Stimulated activated CD8-positive, alpha-beta memory T cell treated with anti-CD3 and anti-CD28 coated beads, Interleukin-12 subunit alpha, Interleukin-12 subunit beta, amount 100 ng/mL, for 1 hour (primary cell): ENCODE measurements at regions not wholly inside any gene's neighbourhood (a gene's known extent, or its start where the extent isn't known, plus 50 kb on each side); places are given as distances from the start of the nearest gene placed in this dataset.

Source experiments
- DNase-seq: peaks from one replicate; pipeline ENCODE4 v3.0.0-alpha.2; 2020; ENCODE audit warnings: low read depth

GRCh38 chr15:70555713-70556112 lies 207.6 kb downstream of the UACA start:
- DNase-seq, result no peak

GRCh38 chr15:70547846-70548487 lies 215.4 kb downstream of the UACA start:
- DNase-seq, result no peak

- DNase-seq, result no peak
Measured at GRCh38 chr15:70545526-70545925, 217.8 kb downstream of the UACA start.

GRCh38 chr15:70541511-70541910 lies 221.8 kb downstream of the UACA start:
- DNase-seq, result no peak

- no peak for DNase-seq
Measured at GRCh38 chr15:70539912-70540530, 223.3 kb downstream of the UACA start.

- DNase-seq, result no peak
Measured at GRCh38 chr15:70539409-70539808, 223.9 kb downstream of the UACA start.

- no peak for DNase-seq
Measured at GRCh38 chr15:70538278-70538677, 225.1 kb downstream of the UACA start.

GRCh38 chr15:70535955-70536338 lies 227.4 kb downstream of the UACA start:
- no peak for DNase-seq

- DNase-seq, result no peak
Measured at GRCh38 chr15:70535071-70535954, 228.0 kb downstream of the UACA start.

GRCh38 chr15:70533931-70534742 lies 229.2 kb downstream of the UACA start:
- no peak for DNase-seq

- no peak for DNase-seq
Measured at GRCh38 chr15:70532531-70533186, 230.7 kb downstream of the UACA start.

- DNase-seq, result no peak
Measured at GRCh38 chr15:70531576-70531975, 231.8 kb downstream of the UACA start.

GRCh38 chr15:70530906-70531305 lies 232.5 kb downstream of the UACA start:
- no peak for DNase-seq

GRCh38 chr15:70530503-70530902 lies 232.9 kb downstream of the UACA start:
- no peak for DNase-seq

- no peak for DNase-seq
Measured at GRCh38 chr15:70530017-70530499, 233.3 kb downstream of the UACA start.

GRCh38 chr15:70528816-70529215 lies 234.5 kb downstream of the UACA start:
- no peak for DNase-seq

GRCh38 chr15:70528270-70528706 lies 235.1 kb downstream of the UACA start:
- peak; percentile 25 for DNase-seq

GRCh38 chr15:70526974-70527325 lies 236.4 kb downstream of the UACA start:
- no peak for DNase-seq

- no peak for DNase-seq
Measured at GRCh38 chr15:70526221-70526973, 237.0 kb downstream of the UACA start.

GRCh38 chr15:70525551-70525950 lies 237.8 kb downstream of the UACA start:
- no peak for DNase-seq

GRCh38 chr15:70524470-70524869 lies 238.9 kb downstream of the UACA start:
- no peak for DNase-seq
